KMS-11 (cell line): ENCODE measurements at regions not wholly inside any gene's neighbourhood (a gene's known extent, or its start where the extent isn't known, plus 50 kb on each side); places are given as distances from the start of the nearest gene placed in this dataset.

Experiments used
- H2AFZ ChIP-seq: fragments of 200-600 bp; sonication (generic); 2 replicates; pipeline ENCODE4 v1.6.1; 2016; ENCODE audit warnings: antibody characterized with exemption, mixed run types, low read depth
- H3K27ac ChIP-seq: fragments of 200-600 bp; sonication (generic); 2 replicates; pipeline ENCODE4 v1.6.1; 2016; ENCODE audit warnings: mild to moderate bottlenecking, mixed run types
- H3K27me3 ChIP-seq: fragments of 200-600 bp; sonication (generic); 2 replicates; pipeline ENCODE4 v1.6.1; 2017; ENCODE audit warnings: mild to moderate bottlenecking, low read depth, mixed run types, moderate library complexity; ENCODE audit not compliant: insufficient read depth
- H3K36me3 ChIP-seq: fragments of 200-600 bp; sonication (generic); 2 replicates; pipeline ENCODE4 v1.6.1; 2017; ENCODE audit warnings: mild to moderate bottlenecking, mixed run types; ENCODE audit not compliant: insufficient read depth
- H3K4me1 ChIP-seq: fragments of 200-600 bp; sonication (generic); 2 replicates; pipeline ENCODE4 v1.6.1; 2016; ENCODE audit warnings: mild to moderate bottlenecking, low read depth, mixed run types; ENCODE audit not compliant: poor library complexity, severe bottlenecking
- H3K4me2 ChIP-seq: fragments of 200-600 bp; sonication (generic); 2 replicates; pipeline ENCODE4 v1.7.0; 2016; ENCODE audit warnings: mild to moderate bottlenecking, mixed run types
- H3K4me3 ChIP-seq: fragments of 200-600 bp; sonication (generic); IDR thresholded peaks from 2 replicates; pipeline ENCODE4 v1.6.1; 2017; ENCODE audit warnings: low read depth, low read length, mixed read lengths; ENCODE audit not compliant: insufficient read depth
- H3K79me2 ChIP-seq: fragments of 200-600 bp; sonication (generic); 2 replicates; pipeline ENCODE4 v1.6.1; 2016; ENCODE audit warnings: low read depth, mixed run types; ENCODE audit not compliant: insufficient read depth
- H3K9ac ChIP-seq: fragments of 200-600 bp; sonication (generic); 2 replicates; pipeline ENCODE4 v1.6.1; 2016; ENCODE audit warnings: mild to moderate bottlenecking, mixed run types
- H4K20me1 ChIP-seq: fragments of 200-600 bp; sonication (generic); 2 replicates; pipeline ENCODE4 v1.6.1; 2016; ENCODE audit warnings: mild to moderate bottlenecking, mixed run types; ENCODE audit not compliant: insufficient read depth
- CTCF ChIP-seq: fragments of 200-600 bp; sonication (generic); conservative IDR thresholded peaks from 2 replicates; pipeline ENCODE4 v1.6.1; 2017; ENCODE audit warnings: low read depth, mild to moderate bottlenecking, antibody characterized with exemption, low read length, moderate library complexity, mixed read lengths

GRCh38 chr16:18047761-18048160, 288.8 kb downstream of the NPIPA8 start:
- no peak overlapping the region for H3K9ac ChIP-seq
- no peak overlapping the region for H3K27ac ChIP-seq
- H3K79me2 ChIP-seq, result no peaks in the 10 kb centered on the region
- H3K36me3 ChIP-seq, result no peaks in the 10 kb centered on the region
- no peak overlapping the region for H2AFZ ChIP-seq
- no peaks in the 10 kb centered on the region for H4K20me1 ChIP-seq
- H3K4me2 ChIP-seq, result no peak overlapping the region
- TF ChIP-seq CTCF, result no peak
- H3K4me1 ChIP-seq, result no peaks in the 10 kb centered on the region
- no peaks in the 10 kb centered on the region for H3K27me3 ChIP-seq
- no peak overlapping the region for H3K4me3 ChIP-seq

- Histone ChIP-seq H3K27me3 (no peaks in the 10 kb centered on the region), H2AFZ (no peak overlapping the region), H3K9ac (no peak overlapping the region), H3K27ac (no peak overlapping the region), H4K20me1 (no peaks in the 10 kb centered on the region), H3K36me3 (no peaks in the 10 kb centered on the region), H3K4me1 (no peaks in the 10 kb centered on the region), H3K79me2 (no peaks in the 10 kb centered on the region), H3K4me3 (no peak overlapping the region), H3K4me2 (no peak overlapping the region)
- TF ChIP-seq CTCF, result no peak
These were observed 291.2 kb downstream of the NPIPA8 start for GRCh38 chr16:18045356-18045755.

GRCh38 chr16:18041864-18042834, 294.4 kb downstream of the NPIPA8 start:
- H3K9ac ChIP-seq, result no peak overlapping the region
- no peaks in the 10 kb centered on the region for H3K4me1 ChIP-seq
- H3K4me2 ChIP-seq, result no peak overlapping the region
- no peak overlapping the region for H3K27ac ChIP-seq
- H4K20me1 ChIP-seq, result no peaks in the 10 kb centered on the region
- no peak overlapping the region for H2AFZ ChIP-seq
- TF ChIP-seq CTCF, result no peak
- H3K27me3 ChIP-seq, result no peaks in the 10 kb centered on the region
- no peaks in the 10 kb centered on the region for H3K36me3 ChIP-seq
- H3K79me2 ChIP-seq, result no peaks in the 10 kb centered on the region
- no peak overlapping the region for H3K4me3 ChIP-seq

GRCh38 chr16:18039931-18040330, 296.6 kb downstream of the NPIPA8 start:
- H3K9ac ChIP-seq, result no peak overlapping the region
- no peak overlapping the region for H3K4me2 ChIP-seq
- H3K4me1 ChIP-seq, result no peaks in the 10 kb centered on the region
- no peak overlapping the region for H3K27ac ChIP-seq
- H4K20me1 ChIP-seq, result no peaks in the 10 kb centered on the region
- H3K27me3 ChIP-seq, result no peaks in the 10 kb centered on the region
- H2AFZ ChIP-seq, result no peak overlapping the region
- no peak overlapping the region for H3K4me3 ChIP-seq
- no peaks in the 10 kb centered on the region for H3K79me2 ChIP-seq
- no peaks in the 10 kb centered on the region for H3K36me3 ChIP-seq
- no peak for TF ChIP-seq CTCF
